HEK293T (cell line): ENCODE measurements at regions not wholly inside any gene's neighbourhood (a gene's known extent, or its start where the extent isn't known, plus 50 kb on each side); places are given as distances from the start of the nearest gene placed in this dataset.

Experiments
- CTCF ChIA-PET: fragments of 350-600 bp; formaldehyde crosslinking; extraction: SDS; loops from one replicate; lab custom pipeline; 2021; ENCODE audit warnings: antibody characterized with exemption, inconsistent platforms; lab: Yijun Ruan, JAX
- POLR2A ChIA-PET: fragments of 350-600 bp; formaldehyde crosslinking; extraction: SDS; loops from one replicate; lab custom pipeline; 2020; ENCODE audit warnings: antibody characterized with exemption, inconsistent platforms; lab: Yijun Ruan, JAX
- DNase-seq: peaks from one replicate; pipeline ENCODE4 v3.0.0; 2012; ENCODE audit warnings: mixed read lengths; ENCODE audit errors: extremely low spot score
- ARNT ChIP-seq: fragments of 450-650 bp; IDR thresholded peaks from 2 replicates; pipeline ENCODE4 v1.6.1; 2017; ENCODE audit warnings: mild to moderate bottlenecking
- BHLHE40 ChIP-seq: fragments of 450-650 bp; IDR thresholded peaks from 2 replicates; pipeline ENCODE4 v1.6.1; 2016; ENCODE audit warnings: mild to moderate bottlenecking, moderate library complexity, borderline replicate concordance
- CTBP1 ChIP-seq: fragments of 450-650 bp; IDR thresholded peaks from 2 replicates; pipeline ENCODE4 v1.6.1; 2016; ENCODE audit warnings: borderline replicate concordance
- ELF4 ChIP-seq: fragments of 450-650 bp; IDR thresholded peaks from 2 replicates; pipeline ENCODE4 v1.6.1; 2017; ENCODE audit warnings: antibody characterized with exemption
- FOXA1 ChIP-seq: fragments of 450-650 bp; IDR thresholded peaks from 2 replicates; pipeline ENCODE4 v1.6.1; 2016; ENCODE audit warnings: mild to moderate bottlenecking
- FOXK2 ChIP-seq: fragments of 450-650 bp; IDR thresholded peaks from 2 replicates; pipeline ENCODE4 v1.6.1; 2016; ENCODE audit warnings: mild to moderate bottlenecking
- FOXM1 ChIP-seq: fragments of 450-650 bp; IDR thresholded peaks from 2 replicates; pipeline ENCODE4 v1.6.1; 2017; ENCODE audit warnings: mild to moderate bottlenecking, borderline replicate concordance
- HDGF ChIP-seq: fragments of 450-650 bp; IDR thresholded peaks from 2 replicates; pipeline ENCODE4 v1.6.1; 2017; ENCODE audit warnings: antibody characterized with exemption, borderline replicate concordance
- L3MBTL2 ChIP-seq: fragments of 450-650 bp; conservative IDR thresholded peaks from 2 replicates; pipeline ENCODE4 v1.6.1; 2016; ENCODE audit warnings: mild to moderate bottlenecking
- LEF1 ChIP-seq: fragments of 450-650 bp; IDR thresholded peaks from 2 replicates; pipeline ENCODE4 v1.6.1; 2017; ENCODE audit warnings: mild to moderate bottlenecking, borderline replicate concordance
- NFRKB ChIP-seq: fragments of 450-650 bp; IDR thresholded peaks from 2 replicates; pipeline ENCODE4 v1.6.1; 2016; ENCODE audit warnings: mild to moderate bottlenecking, moderate library complexity
- PKNOX1 ChIP-seq: fragments of 450-650 bp; IDR thresholded peaks from 2 replicates; pipeline ENCODE4 v1.6.1; 2016
- SP1 ChIP-seq: fragments of 450-650 bp; IDR thresholded peaks from 2 replicates; pipeline ENCODE4 v1.6.1; 2017
- SUZ12 ChIP-seq: fragments of 450-650 bp; IDR thresholded peaks from 2 replicates; pipeline ENCODE4 v1.6.1; 2016; ENCODE audit warnings: mild to moderate bottlenecking
- TARDBP ChIP-seq: fragments of 450-650 bp; IDR thresholded peaks from 2 replicates; pipeline ENCODE4 v1.6.1; 2016
- ZNF384 ChIP-seq: fragments of 450-650 bp; IDR thresholded peaks from 2 replicates; pipeline ENCODE4 v1.6.1; 2016

- CTCF ChIA-PET, result no interaction called here
- DNase-seq, result no peak
- TF ChIP-seq FOXM1 (no peak), FOXK2 (no peak), TARDBP (no peak), LEF1 (no peak), HDGF (no peak), SUZ12 (no peak), SP1 (no peak), FOXA1 (no peak), ZNF384 (no peak), ARNT (no peak), PKNOX1 (no peak), BHLHE40 (no peak), L3MBTL2 (no peak)
- POLR2A ChIA-PET, result interaction anchor here (0.6 kb wide), 1 partner anchor 16 kb away, joined by 3 read pairs; no protein-coding TSS in a partner anchor
Measured at GRCh38 chr11:64443001-64443400, 84.0 kb downstream of the RPS6KA4 start.

- peak; percentile 36 for DNase-seq
- TF ChIP-seq SP1, result no peak
- peak; percentile 80 for TF ChIP-seq L3MBTL2
- POLR2A ChIA-PET, result no interaction called here
- CTCF ChIA-PET, result no interaction called here
Measured at GRCh38 chr11:64444838-64445441, 86.0 kb downstream of the RPS6KA4 start.

- CTCF ChIA-PET, result no interaction called here
- POLR2A ChIA-PET, result no interaction called here
- DNase-seq, result no peak
- TF ChIP-seq TARDBP (no peak), SP1 (no peak), FOXA1 (no peak), FOXK2 (no peak), ZNF384 (no peak), FOXM1 (no peak), HDGF (no peak), ELF4 (no peak), CTBP1 (no peak)
Measured at GRCh38 chr11:64445651-64446050, 86.7 kb downstream of the RPS6KA4 start.

- TF ChIP-seq TARDBP (no peak), PKNOX1 (no peak), ARNT (no peak), L3MBTL2 (no peak), CTBP1 (no peak), FOXM1 (no peak), ZNF384 (no peak), HDGF (no peak), FOXA1 (no peak), LEF1 (no peak), NFRKB (no peak), FOXK2 (no peak), ELF4 (no peak)
- DNase-seq, result no peak
- ChIA-PET POLR2A (interaction anchor here (0.7 to 1.3 kb wide), 2 partner anchors 93 to 130 kb away, joined by 3 read pairs; partner anchors contain the start of gene PRDX5), CTCF (interaction anchor here (0.7 to 3.5 kb wide), 12 partner anchors 10 to 204 kb away, joined by 3 to 18 read pairs (median 6); no protein-coding TSS in a partner anchor)
Measured at GRCh38 chr11:64447831-64448598, 89.1 kb downstream of the RPS6KA4 start.

- DNase-seq, result peak; percentile 86
- ChIA-PET CTCF (interaction anchor here (0.6 to 3.5 kb wide), 22 partner anchors 9 to 204 kb away, joined by 3 to 18 read pairs (median 4); no protein-coding TSS in a partner anchor), POLR2A (interaction anchor here (0.7 to 1.3 kb wide), 6 partner anchors 9 to 131 kb away, joined by 3 to 4 read pairs (median 3); partner anchors contain the start of genes PRDX5 and RPS6KA4)
- no peak for TF ChIP-seq TARDBP
- no peak for TF ChIP-seq SUZ12
- TF ChIP-seq L3MBTL2, result peak; percentile 40; the same call in 1 of the 2 replicates
- TF ChIP-seq ZNF384, result no peak
Measured at GRCh38 chr11:64448599-64449380, 89.8 kb downstream of the RPS6KA4 start.

GRCh38 chr11:64449381-64450167, 90.6 kb downstream of the RPS6KA4 start:
- POLR2A ChIA-PET, result interaction anchor here (0.9 to 1.3 kb wide), 5 partner anchors 10 to 132 kb away, joined by 3 to 4 read pairs (median 3); partner anchors contain the start of genes PRDX5 and RPS6KA4
- CTCF ChIA-PET, result interaction anchor here (0.6 to 3.5 kb wide), 22 partner anchors 8 to 203 kb away, joined by 3 to 18 read pairs (median 4); no protein-coding TSS in a partner anchor
- peak; percentile 83 for TF ChIP-seq PKNOX1
- TF ChIP-seq FOXM1, result no peak
- DNase-seq, result peak; percentile 91
